T-cell (primary cell): ENCODE measurements at regions not wholly inside any gene's neighbourhood (a gene's known extent, or its start where the extent isn't known, plus 50 kb on each side); places are given as distances from the start of the nearest gene placed in this dataset.
"Not testable (repeated sequence)": the region's sequence is repeated elsewhere in the genome, so short reads cannot be mapped to it uniquely, and the experiment has no call there.

Experiments
- ATAC-seq, 4 experiments: fragments of 200-7000 bp in 3 of 4; fragments of 150-1000 bp in 1 of 4; cut with Tn5 transposase; replicated peaks in 1 of 4; 1 replicate in 3 of 4; 2 replicates in 1 of 4; pipeline ENCODE4 v1.10.0; 2021; ENCODE audit warnings: moderate library complexity in 3 of 4, mild to moderate bottlenecking in 2 of 4, moderate number of reproducible peaks in 1 of 4
- CTCF ChIA-PET, 2 donors: fragments of 300-600 bp; sonication (Branson Sonifier 250); formaldehyde crosslinking; loops; one replicate each; lab custom pipeline; 2022; ENCODE audit warnings: antibody characterized with exemption in 2 of 2; lab: Charles Lee
- POLR2A ChIA-PET, 2 donors: fragments of 300-600 bp; sonication (Branson Sonifier 250); formaldehyde crosslinking; loops; one replicate each; lab custom pipeline; 2022; ENCODE audit warnings: antibody characterized with exemption in 2 of 2; lab: Charles Lee
- DNase-seq, 35 experiments: peaks; one replicate each; pipeline versions ENCODE4 v3.0.0 to v3.0.0-alpha.2; 2013 to 2023
- H3K27ac ChIP-seq: one replicate; pipeline ENCODE4 v1.5.1; 2013; ENCODE audit warnings: low read length
- H3K27me3 ChIP-seq, 2 experiments: replicated peaks in 1 of 2; 1 replicate in 1 of 2; 2 replicates in 1 of 2; pipeline versions ENCODE4 v1.6.1 to v1.7.0; 2013; ENCODE audit warnings: low read length in 1 of 2, mixed read lengths in 1 of 2; ENCODE audit not compliant: control insufficient read depth in 2 of 2, insufficient read depth in 2 of 2; ENCODE audit errors: extremely low read depth in 1 of 2
- H3K36me3 ChIP-seq, 2 donors: 1 replicate in 1 of 2; 2 replicates in 1 of 2; pipeline versions ENCODE4 v1.6.1 to v1.7.0; 2013; ENCODE audit warnings: low read length in 1 of 2; ENCODE audit not compliant: control insufficient read depth in 2 of 2, insufficient read depth in 1 of 2; ENCODE audit errors: extremely low read depth in 1 of 2
- H3K4me1 ChIP-seq, 2 experiments: 1 replicate in 1 of 2; 2 replicates in 1 of 2; pipeline versions ENCODE4 v1.6.1 to v1.7.0; 2013; ENCODE audit warnings: low read length in 2 of 2, mixed read lengths in 1 of 2; ENCODE audit not compliant: insufficient read depth in 2 of 2, control insufficient read depth in 1 of 2; ENCODE audit errors: extremely low read depth in 1 of 2
- H3K4me3 ChIP-seq, 2 donors: 1 replicate in 1 of 2; 2 replicates in 1 of 2; pipeline versions ENCODE4 v1.5.1 to v1.7.0; 2013; ENCODE audit warnings: mild to moderate bottlenecking in 2 of 2, low read length in 1 of 2, moderate library complexity in 1 of 2; ENCODE audit not compliant: control insufficient read depth in 1 of 2; ENCODE audit errors: extremely low read depth in 1 of 2
- H3K9me3 ChIP-seq: 2 replicates; pipeline ENCODE4 v1.7.0; 2013
- H3K27ac Mint-ChIP-seq, 2 donors: one replicate each; pipeline ENCODE4 v1.8.0; 2020 to 2021; ENCODE audit warnings: mild to moderate bottlenecking in 2 of 2, mixed read lengths in 2 of 2
- H3K27me3 Mint-ChIP-seq, 2 donors: one replicate each; pipeline ENCODE4 v1.8.0; 2021 to 2022; ENCODE audit warnings: mixed read lengths in 2 of 2
- H3K36me3 Mint-ChIP-seq: one replicate; pipeline ENCODE4 v1.8.0; 2021; ENCODE audit warnings: mixed read lengths
- H3K4me1 Mint-ChIP-seq, 3 donors: one replicate each; pipeline ENCODE4 v1.8.0; 2020 to 2022; ENCODE audit warnings: mixed read lengths in 3 of 3, mild to moderate bottlenecking in 1 of 3
- H3K4me3 Mint-ChIP-seq, 3 donors: one replicate each; pipeline ENCODE4 v1.8.0; 2020 to 2022; ENCODE audit warnings: mild to moderate bottlenecking in 3 of 3, mixed read lengths in 3 of 3, moderate library complexity in 3 of 3
- H3K9me3 Mint-ChIP-seq, 3 donors: one replicate each; pipeline ENCODE4 v1.8.0; 2020 to 2022; ENCODE audit warnings: mixed read lengths in 3 of 3
- WGBS: methylation state at CpG from one replicate; pipeline ENCODE4 v1.1.5; 2013; ENCODE audit warnings: missing lambda C conversion rate; ENCODE audit not compliant: insufficient coverage; 5-methylcytosine and 5-hydroxymethylcytosine counted together

DNA sequence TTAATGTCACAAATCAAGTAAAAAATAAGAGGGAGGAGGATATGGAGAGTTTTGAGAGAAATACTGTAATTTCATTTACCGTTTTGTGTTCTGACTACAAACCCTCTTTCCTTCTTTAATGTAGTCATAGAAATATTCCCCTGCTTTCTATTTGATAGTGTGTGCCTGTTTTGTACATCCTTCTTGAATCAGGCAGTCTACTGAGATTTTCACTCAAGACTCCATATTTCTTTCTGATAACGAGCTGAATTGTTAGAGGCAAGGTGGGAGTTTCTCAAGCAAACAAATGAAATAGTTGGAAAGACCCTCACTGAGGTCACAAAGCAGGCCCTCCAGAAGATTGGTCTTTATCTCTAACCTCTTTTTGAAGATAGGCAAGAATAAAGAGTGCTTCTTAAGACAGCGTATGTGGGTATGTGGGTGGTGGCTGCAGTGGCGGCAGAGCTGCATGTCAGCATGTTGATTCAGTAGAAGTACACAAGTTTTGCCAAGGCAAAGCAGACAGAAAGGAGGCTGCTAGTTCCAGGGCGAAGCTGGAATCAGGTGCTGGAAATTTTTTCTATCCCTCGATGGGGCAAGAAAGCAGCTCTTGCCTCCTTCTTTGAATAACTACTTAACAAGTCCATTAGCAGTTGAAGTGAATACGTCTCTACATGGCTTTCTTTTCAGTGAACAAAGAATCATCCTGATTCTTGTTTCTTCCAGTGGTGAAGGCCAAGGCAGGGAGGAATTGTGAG, 164.2 kb downstream of the FAM76B start:
- no peaks in the 10 kb centered on the region for H3K9me3 ChIP-seq
- ChIA-PET POLR2A (no interaction called here), CTCF (interaction anchor here in 1 of 2 donors (0.6 kb wide), 1 partner anchor 27 kb away, joined by 3 read pairs; no protein-coding TSS in a partner anchor)
- Mint-ChIP-seq H3K36me3 (no peaks in the 10 kb centered on the region), H3K27me3 (no peaks in the 10 kb centered on the region), H3K4me1 (peaks cover 4 to 10% (median 10%) of the 10 kb centered on the region in 3 donors), H3K9me3 (peaks cover 0 to 14% (median 7%) of the 10 kb centered on the region in 3 donors), H3K4me3 (peak overlapping the region; percentile 1 to 22 (median 4)), H3K27ac (peak overlapping the region; percentile 48 to 81)
- 93% methylated on average over 2 of the region's 7 CpGs for WGBS
- no peaks in the 10 kb centered on the region for H3K4me1 ChIP-seq
- H3K4me3 ChIP-seq: no peak overlapping the region
- H3K36me3 ChIP-seq: no peaks in the 10 kb centered on the region
- H3K27ac ChIP-seq: no peak overlapping the region
- DNase-seq: peak in 6 of 35 experiments; percentile 2 to 16 (median 5)
- ATAC-seq: peak in 3 of 4 experiments; percentile 43 to 53 (median 50)
- no peaks in the 10 kb centered on the region for H3K27me3 ChIP-seq

DNA sequence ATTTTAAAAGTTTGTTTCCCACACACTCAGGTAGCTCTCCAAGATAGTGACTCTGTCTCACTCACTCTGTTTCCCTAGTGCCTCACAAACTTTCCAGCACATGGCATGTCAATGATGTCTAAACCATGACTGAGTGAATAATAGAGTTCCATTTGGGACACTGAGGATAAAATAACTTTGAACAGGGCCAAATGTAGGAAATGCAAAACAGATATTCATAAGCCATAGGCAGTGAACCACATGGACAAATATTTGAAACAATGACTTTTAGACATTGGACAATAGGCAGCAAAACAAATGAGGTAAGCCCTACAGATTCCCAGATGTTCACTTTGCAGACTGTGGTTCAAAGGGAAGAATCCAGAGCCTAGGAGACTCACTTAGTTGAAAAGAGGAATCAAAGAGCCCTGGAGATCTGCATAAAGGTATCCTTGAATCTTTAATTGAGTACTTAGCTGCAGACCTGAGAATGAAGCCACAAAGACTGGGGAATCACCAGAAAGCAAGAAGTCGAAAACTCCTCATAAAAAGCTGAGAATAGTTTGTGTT, 173.3 kb downstream of the FAM76B start:
- DNase-seq: no peak
- H3K27ac Mint-ChIP-seq: no peak overlapping the region
- H3K27me3 ChIP-seq: peaks cover 0 to 3% of the 10 kb centered on the region in 2 experiments
- CTCF ChIA-PET: no interaction called here
- POLR2A ChIA-PET: interaction anchor here in 1 of 2 donors (0.6 kb wide), 1 partner anchor 23 kb away, joined by 3 read pairs; no protein-coding TSS in a partner anchor
- H3K4me1 Mint-ChIP-seq: peaks cover 0 to 3% (median 0%) of the 10 kb centered on the region in 3 donors
- no peak overlapping the region for H3K4me3 Mint-ChIP-seq
- no peaks in the 10 kb centered on the region for H3K36me3 ChIP-seq
- H3K4me3 ChIP-seq: no peak overlapping the region
- H3K9me3 Mint-ChIP-seq: peaks cover 5 to 24% (median 18%) of the 10 kb centered on the region in 3 donors
- no peaks in the 10 kb centered on the region for H3K4me1 ChIP-seq
- H3K27ac ChIP-seq: no peak overlapping the region
- no peaks in the 10 kb centered on the region for H3K27me3 Mint-ChIP-seq
- H3K9me3 ChIP-seq: no peaks in the 10 kb centered on the region
- WGBS: no CpG with 5 or more reads among the region's 1 CpG
- peaks cover 19% of the 10 kb centered on the region for H3K36me3 Mint-ChIP-seq
- no peak for ATAC-seq

DNA sequence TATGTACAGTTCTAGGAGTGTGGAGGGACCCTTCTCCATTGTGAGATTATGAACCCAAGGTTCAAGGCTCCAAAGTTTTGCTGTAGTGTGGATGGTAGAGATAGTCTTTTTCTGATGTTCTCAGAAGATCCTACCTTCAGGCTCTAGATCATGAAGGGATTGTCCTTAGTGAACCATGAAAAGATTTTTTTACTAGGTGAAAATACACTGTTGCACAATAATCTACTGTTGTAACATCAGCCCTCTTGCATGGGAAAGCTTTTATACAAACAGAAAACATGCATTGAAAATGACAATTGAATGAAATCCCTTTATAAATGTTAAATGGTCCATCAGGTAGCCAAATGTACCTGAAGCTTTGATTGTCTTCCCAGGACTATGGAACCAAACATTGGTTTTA, 177.8 kb downstream of the FAM76B start:
- POLR2A ChIA-PET: no interaction called here
- H3K27me3 ChIP-seq: no peaks in the 10 kb centered on the region
- DNase-seq: no peak
- Mint-ChIP-seq H3K9me3 (no peaks in the 10 kb centered on the region), H3K27me3 (no peaks in the 10 kb centered on the region), H3K27ac (no peak overlapping the region), H3K4me1 (peaks cover 0 to 3% (median 0%) of the 10 kb centered on the region in 3 donors), H3K36me3 (peaks cover 6% of the 10 kb centered on the region), H3K4me3 (no peak overlapping the region)
- H3K9me3 ChIP-seq: no peaks in the 10 kb centered on the region
- no peak overlapping the region for H3K4me3 ChIP-seq
- no peaks in the 10 kb centered on the region for H3K4me1 ChIP-seq
- no peaks in the 10 kb centered on the region for H3K36me3 ChIP-seq
- CTCF ChIA-PET: no interaction called here
- no peak for ATAC-seq
- no peak overlapping the region for H3K27ac ChIP-seq

DNA sequence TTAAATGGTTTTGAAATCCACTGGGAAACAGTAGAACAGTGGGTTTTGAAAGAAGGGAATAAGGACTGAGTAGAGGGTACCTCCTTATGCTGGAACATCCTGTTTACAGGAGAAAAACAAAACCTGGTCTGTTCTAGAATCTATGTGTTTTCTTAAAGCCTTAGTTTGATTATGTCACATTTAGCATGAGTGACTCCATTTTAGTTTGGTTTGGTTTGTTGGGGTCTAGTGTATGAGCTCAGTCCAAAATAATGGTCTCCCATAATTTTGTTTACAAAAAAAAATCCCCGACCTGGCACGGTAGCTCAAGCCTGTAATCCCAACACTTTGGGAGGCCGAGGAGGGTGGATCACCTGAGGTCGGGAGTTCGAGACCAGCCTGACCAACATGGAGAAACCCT, 179.4 kb downstream of the FAM76B start:
- CTCF ChIA-PET, H3K9me3 Mint-ChIP-seq, H3K27ac Mint-ChIP-seq, H3K4me1 Mint-ChIP-seq, DNase-seq, H3K4me1 ChIP-seq, H3K4me3 Mint-ChIP-seq, H3K36me3 ChIP-seq, H3K36me3 Mint-ChIP-seq, ATAC-seq, POLR2A ChIA-PET, H3K27me3 ChIP-seq, H3K27ac ChIP-seq, H3K4me3 ChIP-seq, H3K27me3 Mint-ChIP-seq, H3K9me3 ChIP-seq: not testable (repeated sequence)
- WGBS: no CpG with 5 or more reads among the region's 5 CpGs

DNA sequence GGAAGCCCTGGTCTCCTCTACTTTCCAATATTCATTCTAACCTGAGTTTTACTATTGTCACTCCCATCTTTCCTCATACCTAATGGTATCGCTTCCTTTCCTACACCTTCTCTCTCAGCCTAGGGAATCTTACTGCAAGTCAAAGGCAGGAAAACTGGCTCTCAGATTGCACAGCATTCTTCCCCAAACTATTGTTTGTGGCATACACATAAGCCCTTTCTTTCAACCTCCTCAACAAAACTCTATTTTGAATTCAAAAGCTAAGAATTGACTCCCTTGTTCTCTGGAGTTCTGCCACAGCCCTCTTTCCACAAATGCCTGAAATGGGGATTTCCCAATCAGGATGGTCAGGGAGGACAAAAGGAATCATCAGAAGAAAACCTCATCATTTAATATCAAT, 181.5 kb downstream of the FAM76B start:
- Histone ChIP-seq H3K4me1 (no peaks in the 10 kb centered on the region), H3K4me3 (no peak overlapping the region), H3K36me3 (no peaks in the 10 kb centered on the region), H3K9me3 (no peaks in the 10 kb centered on the region), H3K27ac (no peak overlapping the region), H3K27me3 (no peaks in the 10 kb centered on the region)
- Mint-ChIP-seq H3K4me3 (no peak overlapping the region), H3K4me1 (peaks cover 9 to 12% (median 11%) of the 10 kb centered on the region in 3 donors), H3K9me3 (no peaks in the 10 kb centered on the region), H3K36me3 (peaks cover 6% of the 10 kb centered on the region), H3K27me3 (no peaks in the 10 kb centered on the region), H3K27ac (no peak overlapping the region)
- CTCF ChIA-PET: no interaction called here
- WGBS: 100% methylated on average over 1 of the region's 1 CpG
- DNase-seq (no peak), ATAC-seq (no peak)
- POLR2A ChIA-PET: no interaction called here

DNA sequence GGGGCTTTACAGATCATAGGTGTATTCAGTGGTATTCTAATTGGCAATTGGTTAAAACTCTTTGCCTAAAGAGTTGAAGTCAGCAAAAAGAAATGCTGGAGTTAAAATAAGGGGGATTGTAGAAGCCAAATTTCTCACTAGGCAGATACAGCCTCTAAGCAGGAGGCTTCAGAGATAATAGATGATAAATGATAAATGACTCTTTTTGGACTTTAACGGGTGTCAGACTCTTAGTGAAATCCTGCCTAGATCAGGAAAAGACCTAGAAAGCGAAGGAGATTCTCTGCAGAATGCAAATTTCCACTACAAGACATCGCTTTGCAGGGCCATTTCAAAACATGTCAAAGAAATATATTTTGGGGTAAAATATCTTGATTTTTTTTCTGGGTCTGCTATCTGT, 182.8 kb downstream of the FAM76B start:
- H3K27ac ChIP-seq: no peak overlapping the region
- ChIA-PET CTCF (no interaction called here), POLR2A (no interaction called here)
- no peaks in the 10 kb centered on the region for H3K9me3 ChIP-seq
- Mint-ChIP-seq H3K4me3 (no peak overlapping the region), H3K27me3 (no peaks in the 10 kb centered on the region), H3K4me1 (peaks cover 9 to 12% (median 11%) of the 10 kb centered on the region in 3 donors), H3K9me3 (no peaks in the 10 kb centered on the region), H3K36me3 (peaks cover 4% of the 10 kb centered on the region), H3K27ac (no peak overlapping the region)
- H3K4me1 ChIP-seq: no peaks in the 10 kb centered on the region
- DNase-seq: no peak
- WGBS: 100% methylated on average over 1 of the region's 3 CpGs
- ATAC-seq: no peak
- no peak overlapping the region for H3K4me3 ChIP-seq
- H3K27me3 ChIP-seq: no peaks in the 10 kb centered on the region
- no peaks in the 10 kb centered on the region for H3K36me3 ChIP-seq
